Urothelium cell line (cell line): ENCODE measurements at regions not wholly inside any gene's neighbourhood (a gene's known extent, or its start where the extent isn't known, plus 50 kb on each side); places are given as distances from the start of the nearest gene placed in this dataset.

Source experiments
- DNase-seq: peaks from one replicate; pipeline ENCODE4 v3.0.0; 2011; ENCODE audit warnings: low spot score, mixed read lengths
- FAIRE-seq: peaks from 2 replicates; lab custom pipeline; 2011; peaks lifted over from hg19 to GRCh38; lab: Jason Lieb, UNC

DNA sequence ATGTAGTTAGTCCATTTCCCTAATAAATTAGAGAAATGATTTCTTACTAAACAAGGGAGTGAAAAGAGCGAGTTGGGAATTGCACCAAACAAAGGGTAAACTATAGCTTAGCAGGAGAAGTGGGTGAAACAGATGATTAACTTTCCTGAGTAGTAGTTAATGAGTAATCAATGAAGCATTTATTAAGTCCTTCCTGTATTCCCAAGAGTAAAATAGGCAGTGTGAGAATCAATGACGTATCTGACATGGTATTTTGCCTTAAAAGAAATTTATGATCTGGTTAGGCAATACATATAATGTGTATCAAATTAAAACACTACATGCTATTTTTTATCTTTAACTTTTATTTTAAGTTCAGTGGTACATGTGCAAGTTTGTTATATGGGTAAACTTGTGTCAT, 142.8 kb downstream of the KLF5 start:
- DNase-seq (no peak), FAIRE-seq (no peak)

DNA sequence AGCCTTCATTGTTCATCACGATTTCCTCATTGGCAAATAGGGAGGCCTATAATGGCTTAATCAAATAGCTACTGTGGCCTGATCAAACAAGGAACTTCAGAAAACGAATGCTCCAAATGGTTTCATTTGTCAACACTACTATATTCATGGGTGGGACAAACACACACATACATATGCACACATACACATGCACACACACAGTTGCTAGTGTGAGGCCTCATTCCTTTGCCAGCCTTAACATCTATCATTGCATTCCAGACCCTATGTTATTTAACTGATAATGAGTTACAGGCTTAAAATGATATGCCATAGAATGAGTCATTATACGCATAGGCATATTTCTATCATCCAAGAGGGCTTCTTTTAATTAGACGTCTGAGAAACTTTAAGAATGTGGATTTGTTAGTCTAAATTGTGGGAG, 140.2 kb downstream of the KLF5 start:
- FAIRE-seq: no peak
- no peak for DNase-seq

DNA sequence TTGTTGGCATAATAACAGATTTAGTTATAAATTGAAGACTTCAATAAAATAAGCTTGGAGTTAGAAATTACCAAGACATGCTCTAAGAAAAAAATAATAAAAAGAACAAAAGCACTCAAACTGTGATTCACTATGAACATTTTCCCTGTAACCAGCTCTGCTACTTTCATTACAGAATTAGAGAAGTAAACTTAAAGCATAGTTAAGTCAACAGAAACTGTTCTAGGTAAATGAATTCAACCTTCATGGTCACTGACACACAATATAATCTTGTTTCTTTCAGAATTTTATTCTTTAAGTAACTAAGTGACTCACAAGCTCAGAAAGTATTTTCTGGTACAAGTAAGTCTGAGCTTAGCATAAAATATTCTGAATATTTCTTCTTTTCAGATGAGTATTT, 136.3 kb downstream of the KLF5 start:
- FAIRE-seq (no peak), DNase-seq (no peak)

DNA sequence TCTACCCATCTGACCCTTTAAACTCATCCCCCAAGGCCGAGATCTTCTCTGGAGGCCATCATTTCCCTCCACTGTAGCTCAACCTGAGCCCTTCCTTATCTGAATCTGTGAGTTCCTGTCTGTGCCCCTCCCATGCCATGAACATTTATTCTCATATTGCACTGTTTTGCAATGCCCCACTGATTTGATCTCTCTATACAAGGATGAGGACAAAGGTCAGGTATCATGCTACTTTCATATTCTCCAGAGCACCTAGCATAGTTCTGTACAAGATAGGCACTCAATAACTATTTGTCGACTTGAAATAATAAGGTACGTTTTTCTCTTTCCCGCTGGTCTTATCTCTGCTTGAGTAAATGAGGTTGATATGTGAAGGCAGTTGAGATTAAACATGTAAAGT, 135.5 kb downstream of the KLF5 start:
- DNase-seq (no peak), FAIRE-seq (no peak)

DNA sequence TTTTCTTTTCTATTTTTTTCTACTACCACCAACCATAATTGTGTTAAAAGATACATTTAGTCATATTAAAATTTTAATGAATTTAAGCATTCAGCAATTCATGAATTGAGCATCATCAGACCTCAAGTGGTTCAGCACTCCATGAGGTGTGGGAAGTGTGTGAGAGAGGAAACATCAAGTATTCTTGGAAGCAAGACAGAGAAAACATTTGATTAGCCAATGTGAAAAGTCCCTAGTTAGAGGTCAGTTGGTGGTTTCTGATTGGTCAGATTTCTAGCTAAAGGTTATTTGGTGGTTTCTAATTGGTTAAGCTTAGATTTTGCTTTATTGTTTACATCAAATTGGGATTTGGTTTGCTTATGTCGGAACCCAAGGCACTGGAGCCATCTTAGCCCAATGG, 134.7 kb downstream of the KLF5 start:
- DNase-seq (no peak), FAIRE-seq (no peak)

DNA sequence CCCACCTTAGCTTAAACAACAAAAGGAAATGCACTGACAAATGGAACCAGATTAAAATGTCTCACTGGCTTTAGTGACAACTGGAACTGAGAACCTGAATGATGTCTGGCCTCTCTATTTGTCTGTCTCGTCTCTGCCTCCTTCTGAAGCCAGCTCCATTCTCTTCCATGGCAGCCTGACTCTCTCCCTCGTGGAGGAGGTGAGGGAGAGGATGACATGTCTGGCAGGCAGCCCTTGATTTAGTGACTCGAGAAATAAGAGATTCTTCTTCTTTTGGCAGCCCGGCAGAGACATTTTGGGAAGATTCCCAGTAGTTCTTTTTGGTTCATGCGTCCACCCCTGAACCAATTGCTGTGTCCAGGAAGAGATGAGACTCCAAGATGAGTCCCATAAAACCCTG, 131.7 kb downstream of the KLF5 start:
- DNase-seq: no peak
- no peak for FAIRE-seq

DNA sequence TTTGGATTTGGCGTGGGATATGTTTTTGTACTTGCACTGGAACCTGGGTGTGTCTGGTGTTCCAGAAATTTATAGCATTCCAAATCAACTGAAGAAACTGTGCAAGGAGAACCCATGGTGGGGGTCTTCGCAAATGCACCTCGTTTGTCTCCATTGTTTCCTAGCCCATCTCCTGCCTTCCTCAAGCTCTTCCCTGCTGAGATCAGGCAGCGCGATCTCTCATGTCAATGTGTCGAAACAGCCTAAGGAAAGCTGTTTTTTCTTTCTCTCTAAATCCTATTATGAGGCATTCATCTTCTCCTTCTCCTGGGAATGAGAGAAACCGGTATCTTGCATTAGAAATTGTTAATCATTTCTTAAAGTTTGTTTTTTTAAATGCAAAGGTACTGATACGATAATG, 131.0 kb downstream of the KLF5 start:
- DNase-seq (no peak), FAIRE-seq (no peak)

DNA sequence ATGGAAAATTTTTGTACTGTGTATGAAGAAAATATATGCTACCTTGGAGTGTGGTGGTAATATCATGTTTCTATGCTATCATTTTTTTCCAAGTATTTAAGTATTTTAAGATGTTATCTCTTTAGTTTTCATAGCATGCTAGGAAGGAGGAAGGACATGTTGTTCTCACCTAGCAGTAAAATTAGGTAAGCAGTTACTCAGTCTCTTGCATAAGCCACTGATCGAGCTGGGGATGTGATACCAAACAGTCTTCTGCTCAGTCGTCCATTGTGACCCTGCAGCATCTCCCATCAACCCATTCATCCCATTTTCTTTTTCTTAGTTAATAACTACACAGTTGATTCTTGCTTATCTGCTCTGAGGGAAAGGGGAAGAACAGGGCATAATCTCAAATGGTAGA, 130.6 kb downstream of the KLF5 start:
- no peak for DNase-seq
- FAIRE-seq: no peak

DNA sequence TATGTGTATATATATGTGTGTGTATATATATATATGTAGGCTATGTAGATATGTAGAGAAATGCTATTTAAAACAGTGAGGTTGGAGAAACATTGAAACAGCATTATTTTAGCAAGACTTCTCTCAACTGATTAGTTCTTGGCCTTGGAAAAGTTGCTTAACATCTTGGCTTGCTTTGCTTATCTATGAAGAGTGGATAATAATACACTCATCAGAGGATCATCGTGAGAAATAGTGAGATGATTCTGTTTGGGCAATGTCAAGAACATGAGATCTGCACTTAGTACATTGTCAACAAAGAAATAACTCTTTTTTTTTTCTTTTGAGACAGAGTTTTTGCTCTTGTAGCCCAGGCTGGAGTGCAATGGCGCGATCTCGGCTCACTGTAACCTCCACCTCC, 128.3 kb downstream of the KLF5 start:
- DNase-seq: no peak
- no peak for FAIRE-seq

DNA sequence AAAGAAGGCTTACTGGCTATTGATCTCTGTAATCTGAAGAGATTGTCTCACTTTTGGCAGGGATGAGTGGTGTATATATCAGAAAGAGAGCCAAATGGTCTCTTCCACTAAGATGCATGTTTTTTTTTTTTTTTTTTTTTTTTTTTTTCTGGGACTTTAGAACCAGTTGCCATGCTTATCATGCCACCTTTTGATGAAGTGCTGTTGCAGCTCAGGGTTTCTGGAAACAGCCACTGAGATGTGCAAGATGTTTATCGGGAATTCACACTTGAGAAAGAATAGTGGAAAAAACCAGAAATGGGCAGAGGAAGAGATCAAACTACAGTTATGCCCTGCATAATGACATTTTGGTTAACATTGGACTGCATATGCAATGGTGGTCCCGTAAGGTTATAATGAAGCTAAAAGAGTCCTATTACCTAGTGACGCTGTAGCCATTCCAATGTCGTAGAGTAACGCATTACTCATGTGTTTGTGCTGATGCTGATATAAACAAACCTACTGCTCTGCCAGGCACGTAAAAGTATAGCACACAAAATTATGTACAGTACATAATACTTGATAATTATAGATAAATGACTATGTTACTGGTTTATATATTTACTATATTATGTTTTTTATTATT, 121.0 kb downstream of the KLF5 start:
- FAIRE-seq (no peak), DNase-seq (no peak)

DNA sequence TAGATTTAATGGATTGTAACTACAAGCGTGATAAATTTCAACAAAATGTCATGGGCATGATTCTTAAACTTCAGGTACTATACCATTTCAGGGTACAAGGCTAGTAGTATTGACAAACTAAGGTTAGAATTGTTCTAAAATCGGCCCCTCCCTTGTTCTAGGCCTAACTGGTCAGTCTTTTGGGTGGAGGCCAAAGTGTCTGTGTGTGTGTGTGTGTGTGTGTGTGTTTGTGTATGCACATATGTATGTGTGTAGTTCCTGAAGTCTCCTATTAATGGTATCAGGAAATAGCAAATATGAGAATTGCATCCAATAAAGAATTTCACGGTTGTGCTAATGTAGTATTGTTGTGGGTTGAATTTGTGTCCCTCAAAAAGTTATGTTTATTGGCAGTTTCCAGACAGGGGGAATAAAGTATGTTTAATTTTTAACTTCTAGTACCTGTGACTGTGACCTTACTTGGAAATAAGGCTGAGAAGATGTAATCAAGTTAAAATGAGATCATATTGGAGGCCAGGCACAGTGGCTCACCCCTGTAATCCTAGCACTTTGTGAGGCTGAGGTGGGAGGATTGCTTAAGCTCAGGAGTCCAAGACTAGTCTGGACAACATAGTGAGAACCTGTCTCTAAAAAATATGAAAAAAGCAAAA, 119.2 kb downstream of the KLF5 start:
- DNase-seq (no peak), FAIRE-seq (no peak)

DNA sequence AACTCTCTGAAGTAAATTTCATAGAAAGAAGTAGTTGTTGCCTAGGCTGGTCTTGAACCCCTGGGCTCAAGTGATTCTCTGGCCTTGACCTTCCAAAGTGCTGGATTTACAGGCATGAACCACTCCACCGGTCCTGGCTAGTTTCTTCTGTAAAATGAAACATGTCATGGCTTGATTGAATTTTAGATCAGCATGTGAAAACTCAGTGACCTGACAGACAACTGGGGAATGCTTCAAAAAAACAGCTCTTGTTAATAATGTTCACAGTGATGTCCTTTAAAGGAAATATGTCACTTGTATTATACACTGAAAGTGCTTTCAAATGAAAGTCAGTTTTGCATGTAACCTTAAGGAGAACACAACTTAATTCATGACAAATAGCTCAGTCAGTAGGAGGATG, 118.2 kb downstream of the KLF5 start:
- DNase-seq (no peak), FAIRE-seq (no peak)

DNA sequence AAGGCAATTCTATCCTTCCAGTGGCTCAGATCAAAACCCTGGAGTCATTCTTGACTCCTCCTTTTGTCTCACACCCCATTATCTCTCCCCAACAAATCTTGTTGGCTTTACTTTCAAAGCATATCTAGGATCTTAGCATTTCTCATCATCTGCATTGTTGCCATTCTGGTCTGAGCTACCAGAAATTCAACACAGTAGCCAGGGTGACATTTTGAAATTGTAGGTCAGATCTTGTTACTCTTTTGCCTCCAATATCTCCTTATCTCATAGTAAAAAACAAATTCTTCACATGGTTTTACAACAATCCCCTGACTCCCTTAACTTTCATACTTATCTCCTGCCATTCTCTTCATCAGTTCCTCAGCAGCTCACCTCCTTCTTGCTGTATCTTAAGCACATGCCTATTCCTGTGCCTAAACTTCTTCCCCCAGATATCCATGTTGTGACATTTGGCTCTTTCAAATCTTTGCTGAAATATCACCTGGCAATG, 115.8 kb downstream of the KLF5 start:
- DNase-seq (no peak), FAIRE-seq (no peak)

DNA sequence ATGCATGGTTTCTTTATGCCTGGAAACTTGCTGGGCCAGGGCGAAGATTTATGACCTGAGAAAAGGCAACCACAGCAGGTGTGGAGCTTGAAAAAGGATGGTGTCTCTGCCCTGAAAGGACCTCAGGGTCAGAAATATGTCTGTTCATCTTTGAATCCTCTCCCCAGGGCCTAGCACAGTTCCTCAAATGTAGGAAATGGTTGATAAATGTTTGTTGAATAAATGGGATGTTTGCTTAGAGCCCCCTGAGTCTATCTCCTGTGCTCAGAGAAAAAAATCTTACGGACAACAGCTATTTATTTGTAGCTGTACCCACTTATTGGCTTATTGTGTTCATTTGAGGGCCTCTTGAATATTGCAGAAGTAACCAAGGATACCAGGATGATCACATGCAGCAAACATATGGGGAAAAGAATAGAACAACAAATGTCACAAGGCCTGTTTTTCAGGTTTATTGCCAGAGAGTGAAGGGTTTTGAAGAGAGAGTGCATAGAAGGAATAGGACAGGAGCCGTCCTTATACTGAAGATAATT, 114.5 kb downstream of the KLF5 start:
- no peak for FAIRE-seq
- no peak for DNase-seq

DNA sequence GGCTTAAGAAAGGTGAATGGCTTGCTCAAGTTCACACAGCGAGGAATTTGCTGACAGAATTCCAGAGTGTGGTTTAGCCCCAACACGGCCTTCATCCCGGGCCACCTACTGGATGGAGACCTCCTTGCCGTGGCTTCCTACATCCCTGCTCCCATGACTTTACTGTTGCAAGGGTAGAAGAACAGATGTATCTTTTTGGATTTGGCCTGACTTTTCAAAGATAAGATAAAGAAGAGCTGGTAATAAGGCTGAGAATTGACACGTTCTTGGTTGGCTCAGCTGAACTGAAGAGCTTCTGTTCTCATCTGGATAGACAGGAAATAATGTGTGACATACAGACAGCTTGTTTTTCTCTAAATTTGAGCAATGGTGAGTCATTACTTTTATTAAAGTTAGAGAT, 113.1 kb downstream of the KLF5 start:
- DNase-seq: peak; percentile 11

DNA sequence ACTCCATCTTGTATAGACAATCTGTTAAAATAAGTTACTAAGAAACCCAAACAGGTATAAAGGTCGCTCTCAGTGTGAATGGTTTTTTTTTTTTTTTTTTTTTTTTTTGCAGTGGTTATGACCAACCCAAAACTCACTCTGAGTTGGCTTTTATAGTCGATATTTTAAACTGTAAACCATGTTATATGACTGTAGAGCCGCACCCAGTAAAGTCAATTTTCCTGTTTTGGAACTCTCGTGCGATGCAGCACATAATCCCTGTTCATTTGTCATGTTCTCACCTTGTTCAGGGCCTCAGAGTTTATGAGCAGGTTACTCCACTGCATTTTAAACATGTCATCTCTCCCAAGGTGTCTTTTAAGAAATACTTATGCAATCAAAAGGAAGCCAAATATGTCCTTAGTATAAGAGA, 112.5 kb downstream of the KLF5 start:
- FAIRE-seq (no peak), DNase-seq (no peak)

More for the DNA sequence above, 113.1 kb downstream of the KLF5 start:
- no peak for FAIRE-seq

DNA sequence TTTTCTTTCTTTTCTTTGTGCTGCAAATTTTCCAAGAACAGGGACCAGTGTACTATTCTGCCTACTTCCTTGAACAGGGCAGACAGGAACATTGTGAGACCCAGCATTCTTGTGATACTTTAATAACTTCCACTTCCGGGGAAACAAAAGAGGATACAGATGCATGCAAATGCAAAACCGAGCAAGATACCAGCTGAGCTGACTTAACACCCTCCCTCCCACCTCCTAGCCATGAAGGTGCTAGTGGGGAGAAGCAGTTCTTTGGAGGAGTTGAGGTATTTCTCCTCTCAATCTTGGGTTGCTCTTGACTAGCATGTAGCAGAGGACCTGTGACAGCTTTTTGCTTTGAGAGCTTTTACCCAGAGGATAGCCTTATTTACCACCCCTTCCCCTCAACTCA, 111.2 kb downstream of the KLF5 start:
- DNase-seq (no peak), FAIRE-seq (no peak)

DNA sequence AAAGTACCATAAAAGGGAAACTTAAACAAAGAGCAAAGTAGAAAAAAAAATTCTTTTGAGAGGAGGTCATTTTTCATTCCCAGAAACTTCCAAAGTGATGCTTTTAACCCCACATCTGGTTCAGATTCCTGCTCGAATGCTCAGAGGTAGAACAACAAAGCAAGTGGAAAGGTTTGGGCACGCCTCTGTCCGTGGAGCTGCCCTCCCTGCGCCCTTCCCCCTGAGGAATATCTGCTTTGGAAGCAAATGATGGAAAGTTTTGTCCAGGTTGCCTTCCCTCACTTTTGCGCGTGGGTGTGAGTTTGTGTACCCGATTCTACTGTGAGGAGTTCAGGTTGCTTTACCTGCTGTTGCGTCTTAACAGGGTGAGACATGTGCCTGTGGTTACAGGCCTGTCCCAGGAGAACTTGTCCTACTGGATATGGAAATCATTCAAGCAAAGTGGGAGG, 110.2 kb downstream of the KLF5 start:
- FAIRE-seq (no peak), DNase-seq (no peak)

DNA sequence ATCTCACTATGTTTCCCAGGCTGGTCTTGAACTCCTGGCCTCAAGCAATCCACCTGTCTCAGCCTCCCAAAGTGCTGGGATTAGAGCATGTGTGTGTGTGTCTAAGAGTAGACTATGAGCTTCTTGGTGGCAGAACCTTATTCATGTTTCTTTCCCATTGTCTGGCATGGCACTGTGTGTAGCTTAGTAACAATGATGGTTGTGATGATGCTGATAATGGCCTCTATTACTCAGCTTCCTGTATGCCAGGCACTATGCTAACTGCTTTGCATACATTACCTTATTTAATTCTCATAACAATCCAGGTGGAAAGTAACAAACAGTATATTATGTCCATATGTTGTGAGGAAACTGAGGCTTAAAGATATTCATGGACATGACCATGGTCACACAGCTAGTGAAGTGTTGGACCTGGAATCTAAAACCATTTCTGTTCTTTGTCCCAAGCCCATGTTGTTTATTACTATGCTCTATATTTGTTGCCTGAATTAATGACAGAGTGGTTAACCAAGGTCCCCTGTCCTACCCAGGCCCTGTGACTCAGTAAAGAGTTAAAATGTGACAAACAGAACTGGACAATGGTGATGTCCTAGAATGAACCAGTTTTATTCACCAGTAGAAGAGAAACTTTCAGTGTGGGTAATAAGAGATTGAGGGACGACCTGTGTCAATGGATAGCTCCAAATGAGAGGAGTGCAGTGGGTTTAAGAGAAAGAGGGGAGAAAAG, 109.6 kb downstream of the KLF5 start:
- DNase-seq: no peak
- FAIRE-seq: no peak

DNA sequence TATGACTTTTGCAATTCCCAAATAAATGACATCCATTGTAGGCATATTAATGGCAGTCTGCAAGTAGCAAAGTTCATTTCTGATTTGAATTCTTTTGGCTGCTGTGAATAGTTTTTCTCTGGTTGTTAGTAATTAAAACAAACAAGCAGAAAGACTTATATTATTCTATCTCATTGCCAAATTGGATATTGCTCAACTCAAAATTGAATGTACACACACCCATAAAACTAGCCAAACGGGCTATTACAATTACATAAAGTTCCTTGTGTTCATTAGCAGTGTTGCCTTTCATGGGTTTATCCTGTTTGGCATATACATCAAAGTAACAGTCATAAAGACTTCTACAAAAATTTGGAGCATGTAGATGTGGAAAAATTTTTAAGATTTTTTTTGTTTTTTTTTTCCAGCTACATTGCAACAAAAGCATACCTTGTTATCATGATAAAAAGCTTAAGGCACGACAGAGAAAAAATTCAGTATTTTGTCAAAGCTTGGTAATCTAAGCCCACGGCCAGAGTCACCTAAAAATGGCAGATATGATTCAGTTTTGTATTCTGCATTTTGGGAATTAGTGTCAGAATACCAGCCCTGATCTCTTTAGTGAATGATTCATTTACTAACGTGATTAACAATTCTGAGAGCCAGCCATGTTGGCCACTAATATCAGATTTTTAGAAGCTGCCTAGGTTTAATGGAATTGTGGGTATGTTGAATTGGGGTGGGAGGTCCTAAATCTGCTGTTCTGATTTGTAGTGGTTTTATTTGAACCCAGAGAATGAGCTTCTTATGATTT, 108.4 kb downstream of the KLF5 start:
- no peak for FAIRE-seq
- no peak for DNase-seq

DNA sequence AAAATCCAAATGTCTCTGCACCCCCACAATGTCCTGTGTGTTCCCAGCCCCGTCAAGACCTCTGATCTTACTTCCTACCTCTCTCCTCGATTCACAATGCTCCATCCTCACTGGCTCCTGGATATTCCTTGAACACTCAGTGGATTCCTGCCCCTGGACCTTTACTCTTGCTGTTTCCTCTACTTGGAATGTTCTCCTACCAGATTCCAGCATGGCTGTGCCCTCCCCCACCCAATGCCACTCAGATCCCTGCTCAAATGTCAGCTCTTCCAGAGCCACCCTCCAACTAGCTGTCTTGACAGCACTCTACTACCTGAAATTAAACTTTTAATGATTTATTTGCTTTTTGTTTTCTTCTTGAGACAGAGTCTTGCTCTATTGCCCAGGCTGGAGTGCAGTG, 107.4 kb downstream of the KLF5 start:
- DNase-seq: no peak
- FAIRE-seq: no peak
